C4-2B (cell line): ENCODE measurements at regions not wholly inside any gene's neighbourhood (a gene's known extent, or its start where the extent isn't known, plus 50 kb on each side); places are given as distances from the start of the nearest gene placed in this dataset.

Source experiments
- H3K27ac ChIP-seq: fragments of 450-650 bp; 2 replicates; pipeline ENCODE4 v1.5.1; 2017
- CTCF ChIP-seq: fragments of 450-650 bp; conservative IDR thresholded peaks from 2 replicates; pipeline ENCODE4 v1.5.1; 2017; ENCODE audit warnings: mild to moderate bottlenecking
- ZFX ChIP-seq: fragments of 450-650 bp; IDR thresholded peaks from 2 replicates; pipeline ENCODE4 v1.6.1; 2017

GRCh38 chr19:30071871-30072270 lies 129.8 kb downstream of the URI1 start:
- H3K27ac ChIP-seq: no peak overlapping the region
- TF ChIP-seq ZFX (no peak), CTCF (no peak)

GRCh38 chr19:30073152-30074000 lies 131.3 kb downstream of the URI1 start:
- no peak for TF ChIP-seq CTCF
- TF ChIP-seq ZFX: no peak
- H3K27ac ChIP-seq: no peak overlapping the region

- no peak overlapping the region for H3K27ac ChIP-seq
Observed at GRCh38 chr19:30074096-30074495, 132.1 kb downstream of the URI1 start.

GRCh38 chr19:30074741-30075715 lies 133.0 kb downstream of the URI1 start:
- no peak overlapping the region for H3K27ac ChIP-seq
- no peak for TF ChIP-seq ZFX

More at GRCh38 chr19:30074096-30074495, 132.1 kb downstream of the URI1 start:
- TF ChIP-seq ZFX: no peak
- no peak for TF ChIP-seq CTCF

- TF ChIP-seq CTCF: no peak
- H3K27ac ChIP-seq: no peak overlapping the region
Observed at GRCh38 chr19:30076101-30076551, 134.1 kb downstream of the URI1 start.

GRCh38 chr19:30076751-30077670 lies 135.0 kb downstream of the URI1 start:
- TF ChIP-seq CTCF: no peak
- TF ChIP-seq ZFX: no peak
- no peak overlapping the region for H3K27ac ChIP-seq

GRCh38 chr19:30077851-30078355 lies 135.9 kb downstream of the URI1 start:
- H3K27ac ChIP-seq: no peak overlapping the region
- TF ChIP-seq CTCF (no peak), ZFX (no peak)
